ENCODE measurements at regions not wholly inside any gene's neighbourhood (a gene's known extent, or its start where the extent isn't known, plus 50 kb on each side); places are given as distances from the start of the nearest gene placed in this dataset.

DNA sequence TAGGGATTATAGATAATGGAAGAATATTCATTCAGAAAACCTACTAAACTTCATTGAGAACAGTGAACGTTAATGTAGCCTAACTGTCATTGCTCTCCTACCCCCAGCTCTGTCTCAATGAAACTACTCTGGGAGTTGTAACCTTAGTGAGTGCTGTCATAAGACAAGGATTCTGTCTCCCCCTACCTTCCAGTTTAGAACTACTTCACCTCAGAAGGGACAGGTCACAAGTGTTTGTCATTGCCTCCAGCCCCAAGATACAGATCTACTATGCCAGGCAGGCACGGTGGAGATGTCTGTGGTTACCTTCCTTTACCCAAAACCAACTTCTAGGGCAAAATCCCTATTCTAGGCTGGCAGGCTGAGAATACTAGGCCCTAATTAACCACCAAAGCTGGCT lies 833.1 kb upstream of the SEL1L start:
- TF ChIP-seq, protein P1, sequence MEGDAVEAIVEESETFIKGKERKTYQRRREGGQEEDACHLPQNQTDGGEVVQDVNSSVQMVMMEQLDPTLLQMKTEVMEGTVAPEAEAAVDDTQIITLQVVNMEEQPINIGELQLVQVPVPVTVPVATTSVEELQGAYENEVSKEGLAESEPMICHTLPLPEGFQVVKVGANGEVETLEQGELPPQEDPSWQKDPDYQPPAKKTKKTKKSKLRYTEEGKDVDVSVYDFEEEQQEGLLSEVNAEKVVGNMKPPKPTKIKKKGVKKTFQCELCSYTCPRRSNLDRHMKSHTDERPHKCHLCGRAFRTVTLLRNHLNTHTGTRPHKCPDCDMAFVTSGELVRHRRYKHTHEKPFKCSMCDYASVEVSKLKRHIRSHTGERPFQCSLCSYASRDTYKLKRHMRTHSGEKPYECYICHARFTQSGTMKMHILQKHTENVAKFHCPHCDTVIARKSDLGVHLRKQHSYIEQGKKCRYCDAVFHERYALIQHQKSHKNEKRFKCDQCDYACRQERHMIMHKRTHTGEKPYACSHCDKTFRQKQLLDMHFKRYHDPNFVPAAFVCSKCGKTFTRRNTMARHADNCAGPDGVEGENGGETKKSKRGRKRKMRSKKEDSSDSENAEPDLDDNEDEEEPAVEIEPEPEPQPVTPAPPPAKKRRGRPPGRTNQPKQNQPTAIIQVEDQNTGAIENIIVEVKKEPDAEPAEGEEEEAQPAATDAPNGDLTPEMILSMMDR (IDR thresholded peaks at IDR 0.05; ENCODE audit: low read length), result peak; percentile 10; the same call in 1 of the 2 replicates
- no peak for TF ChIP-seq EZH2 (IDR thresholded peaks at IDR 0.05; ENCODE audit: borderline replicate concordance, low read length)
